Endodermal cell (in vitro differentiated cells): ENCODE measurements at regions not wholly inside any gene's neighbourhood (a gene's known extent, or its start where the extent isn't known, plus 50 kb on each side); places are given as distances from the start of the nearest gene placed in this dataset.

Source experiments
- DNase-seq: peaks from one replicate; pipeline ENCODE4 v3.0.0-alpha.2; 2017
- H3K27ac ChIP-seq: 2 replicates; pipeline ENCODE4 v1.5.1; 2013; ENCODE audit warnings: mild to moderate bottlenecking, low read depth, low read length, moderate library complexity
- H3K27me3 ChIP-seq: 2 replicates; pipeline ENCODE4 v1.6.1; 2013; ENCODE audit warnings: mild to moderate bottlenecking, low read length, moderate library complexity; ENCODE audit not compliant: insufficient read depth, control insufficient read depth, poor library complexity, severe bottlenecking
- H3K36me3 ChIP-seq: 2 replicates; pipeline ENCODE4 v1.7.0; 2013; ENCODE audit warnings: mild to moderate bottlenecking, low read length, moderate library complexity; ENCODE audit not compliant: control insufficient read depth, insufficient read depth
- H3K4me1 ChIP-seq: one replicate; pipeline ENCODE4 v1.7.0; 2013; ENCODE audit warnings: low read length; ENCODE audit not compliant: control insufficient read depth, insufficient read depth
- H3K4me3 ChIP-seq: 2 replicates; pipeline ENCODE4 v1.5.1; 2013; ENCODE audit warnings: mild to moderate bottlenecking, low read length, moderate library complexity
- H3K9ac ChIP-seq: 2 replicates; pipeline ENCODE4 v1.6.1; 2013; ENCODE audit warnings: mild to moderate bottlenecking, low read length, moderate library complexity; ENCODE audit not compliant: poor library complexity, severe bottlenecking; ENCODE audit errors: extremely low read depth
- H3K9me3 ChIP-seq: 2 replicates; pipeline ENCODE4 v1.6.1; 2013; ENCODE audit warnings: mild to moderate bottlenecking, low read length, moderate library complexity; ENCODE audit not compliant: control insufficient read depth
- H3K27ac Mint-ChIP-seq: 2 replicates; pipeline ENCODE4 v1.8.0; 2020; ENCODE audit warnings: mixed read lengths
- H3K27me3 Mint-ChIP-seq: 2 replicates; pipeline ENCODE4 v1.8.0; 2021; ENCODE audit warnings: mild to moderate bottlenecking, mixed read lengths; ENCODE audit not compliant: insufficient read depth
- H3K36me3 Mint-ChIP-seq: 2 replicates; pipeline ENCODE4 v1.8.0; 2020; ENCODE audit warnings: low read depth, mixed read lengths
- H3K4me1 Mint-ChIP-seq: 2 replicates; pipeline ENCODE4 v1.8.0; 2020; ENCODE audit warnings: mixed read lengths
- H3K4me3 Mint-ChIP-seq: 2 replicates; pipeline ENCODE4 v1.8.0; 2020; ENCODE audit warnings: mild to moderate bottlenecking, moderate library complexity, mixed read lengths
- H3K9me3 Mint-ChIP-seq: 2 replicates; pipeline ENCODE4 v1.8.0; 2020; ENCODE audit warnings: mild to moderate bottlenecking, mixed read lengths
- CTCF ChIP-seq: fragments of 200-600 bp; sonication (generic); conservative IDR thresholded peaks from 2 replicates; pipeline ENCODE4 v1.5.0; 2021; ENCODE audit warnings: antibody characterized with exemption, mild to moderate bottlenecking
- WGBS, 2 experiments: methylation state at CpG; one replicate each; pipeline versions ENCODE4 v1.1.5 to v1.1.7; 2013; ENCODE audit warnings: missing lambda C conversion rate in 2 of 2, mixed read lengths in 1 of 2; ENCODE audit not compliant: insufficient coverage in 1 of 2, insufficient read length in 1 of 2; 5-methylcytosine and 5-hydroxymethylcytosine counted together

DNA sequence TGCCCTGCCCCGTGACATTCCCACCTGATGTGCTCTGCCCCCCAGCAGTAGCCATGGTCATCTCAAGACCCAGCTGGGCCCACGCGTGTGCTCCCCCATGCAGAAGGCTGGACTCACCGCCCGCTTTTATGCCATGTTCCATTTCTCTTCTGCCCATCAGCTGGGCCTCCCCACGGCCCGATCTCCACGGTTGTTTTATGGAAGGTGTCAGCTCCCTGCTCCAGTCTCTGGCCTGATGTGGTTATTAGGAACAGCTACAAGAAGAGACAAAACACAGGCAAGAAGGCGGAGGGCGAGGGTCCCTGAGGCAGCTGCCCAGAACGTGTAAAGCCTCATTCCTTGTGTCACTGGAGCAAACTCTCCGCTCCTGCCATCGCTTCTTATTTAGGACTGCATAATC lies 50.2 kb upstream of the DISP3 start:
- 90% methylated on average over 9 to 13 of the region's 13 CpGs for WGBS, 2 experiments
- Mint-ChIP-seq H3K4me3 (no peak overlapping the region), H3K27me3 (no peaks in the 10 kb centered on the region), H3K4me1 (peaks cover 5% of the 10 kb centered on the region), H3K36me3 (no peaks in the 10 kb centered on the region), H3K27ac (no peak overlapping the region), H3K9me3 (no peaks in the 10 kb centered on the region)
- no peak for TF ChIP-seq CTCF
- Histone ChIP-seq H3K27ac (no peak overlapping the region), H3K4me1 (peaks cover 4% of the 10 kb centered on the region), H3K36me3 (no peaks in the 10 kb centered on the region), H3K27me3 (no peaks in the 10 kb centered on the region), H3K9me3 (no peaks in the 10 kb centered on the region), H3K9ac (no peak overlapping the region), H3K4me3 (no peak overlapping the region)
- DNase-seq: no peak
